Upper lobe of right lung (tissue), 1 donor: ENCODE measurements at regions not wholly inside any gene's neighbourhood (a gene's known extent, or its start where the extent isn't known, plus 50 kb on each side); places are given as distances from the start of the nearest gene placed in this dataset.
A peak's percentile ranks its signal among the peaks of the same experiment; 100 is the strongest.

Experiments used
- ATAC-seq: fragments of 200-7000 bp; cut with Tn5 transposase; one replicate; pipeline ENCODE4 v1.9.1; 2020; ENCODE audit warnings: mild to moderate bottlenecking, moderate library complexity
- DNase-seq: peaks from one replicate; pipeline ENCODE4 v3.0.0-alpha.2; 2020
- H3K27ac ChIP-seq: fragments of 200-600 bp; one replicate; pipeline ENCODE4 v1.8.0; 2022
- H3K27me3 ChIP-seq: fragments of 200-600 bp; one replicate; pipeline ENCODE4 v1.8.0; 2022; ENCODE audit warnings: mild to moderate bottlenecking
- H3K36me3 ChIP-seq: fragments of 200-600 bp; one replicate; pipeline ENCODE4 v1.8.0; 2022
- H3K4me1 ChIP-seq: fragments of 200-600 bp; one replicate; pipeline ENCODE4 v1.8.0; 2022
- H3K4me3 ChIP-seq: fragments of 200-600 bp; one replicate; pipeline ENCODE4 v1.8.0; 2022; ENCODE audit warnings: mild to moderate bottlenecking
- H3K9me3 ChIP-seq: fragments of 200-600 bp; one replicate; pipeline ENCODE4 v1.8.0; 2022
- CTCF ChIP-seq: fragments of 200-600 bp; IDR thresholded peaks from one replicate; pipeline ENCODE4 v1.8.0; 2022; ENCODE audit warnings: antibody characterized with exemption
- intact Hi-C: fragments of 100-400 bp; cut with DNase I; formaldehyde crosslinking; loops from one replicate; pipeline ENCODE4 v1.11.0; 2022
- donor health status: DM: no; HTN: yes; CAD: no; lungs with severe emphysema.

GRCh38 chr1:22349362-22350043, 102.1 kb upstream of the ZBTB40 start:
- no peaks in the 10 kb centered on the region for H3K4me1 ChIP-seq
- H3K27me3 ChIP-seq, result peaks cover 76% of the 10 kb centered on the region
- TF ChIP-seq CTCF, result no peak
- intact Hi-C loops, result no loop called here
- DNase-seq (no peak), ATAC-seq (no peak)
- no peak overlapping the region for H3K4me3 ChIP-seq
- H3K9me3 ChIP-seq, result no peaks in the 10 kb centered on the region
- H3K27ac ChIP-seq, result no peak overlapping the region
- H3K36me3 ChIP-seq, result no peaks in the 10 kb centered on the region

- Histone ChIP-seq H3K36me3 (no peaks in the 10 kb centered on the region), H3K4me3 (no peak overlapping the region), H3K4me1 (no peaks in the 10 kb centered on the region), H3K27ac (no peak overlapping the region), H3K9me3 (no peaks in the 10 kb centered on the region), H3K27me3 (peaks cover 78% of the 10 kb centered on the region)
- intact Hi-C loops, result no loop called here
- peak; percentile 58 for DNase-seq
- TF ChIP-seq CTCF, result no peak
- ATAC-seq, result no peak
These were observed 101.3 kb upstream of the ZBTB40 start for GRCh38 chr1:22350171-22350923.

- Histone ChIP-seq H3K27ac (no peak overlapping the region), H3K36me3 (no peaks in the 10 kb centered on the region), H3K9me3 (no peaks in the 10 kb centered on the region), H3K4me1 (no peaks in the 10 kb centered on the region), H3K4me3 (no peak overlapping the region), H3K27me3 (peaks cover 83% of the 10 kb centered on the region)
- intact Hi-C loops, result no loop called here
- no peak for ATAC-seq
- no peak for TF ChIP-seq CTCF
- peak; percentile 40 for DNase-seq
These were observed 100.5 kb upstream of the ZBTB40 start for GRCh38 chr1:22350924-22351767.

- Histone ChIP-seq H3K4me3 (no peak overlapping the region), H3K27me3 (peaks cover 86% of the 10 kb centered on the region), H3K27ac (no peak overlapping the region), H3K9me3 (no peaks in the 10 kb centered on the region), H3K36me3 (no peaks in the 10 kb centered on the region), H3K4me1 (no peaks in the 10 kb centered on the region)
- no peak for ATAC-seq
- TF ChIP-seq CTCF, result no peak
- intact Hi-C loops, result no loop called here
- no peak for DNase-seq
These were observed 99.9 kb upstream of the ZBTB40 start for GRCh38 chr1:22351768-22352080.

- Histone ChIP-seq H3K36me3 (no peaks in the 10 kb centered on the region), H3K27me3 (peaks cover 92% of the 10 kb centered on the region), H3K4me1 (no peaks in the 10 kb centered on the region), H3K9me3 (no peaks in the 10 kb centered on the region), H3K27ac (no peak overlapping the region), H3K4me3 (no peak overlapping the region)
- intact Hi-C loops, result no loop called here
- TF ChIP-seq CTCF, result no peak
- no peak for ATAC-seq
- no peak for DNase-seq
These were observed 99.3 kb upstream of the ZBTB40 start for GRCh38 chr1:22352355-22352754.
